GM19455 (cell line): ENCODE measurements at regions not wholly inside any gene's neighbourhood (a gene's known extent, or its start where the extent isn't known, plus 50 kb on each side); places are given as distances from the start of the nearest gene placed in this dataset.
"Not testable (repeated sequence)": the region's sequence is repeated elsewhere in the genome, so short reads cannot be mapped to it uniquely, and the experiment has no call there.

Experiments
- ATAC-seq: cut with Tn5 transposase; IDR thresholded peaks from one replicate; pipeline ENCODE4 v1.9.1; 2021; ENCODE audit not compliant: unreplicated experiment

DNA sequence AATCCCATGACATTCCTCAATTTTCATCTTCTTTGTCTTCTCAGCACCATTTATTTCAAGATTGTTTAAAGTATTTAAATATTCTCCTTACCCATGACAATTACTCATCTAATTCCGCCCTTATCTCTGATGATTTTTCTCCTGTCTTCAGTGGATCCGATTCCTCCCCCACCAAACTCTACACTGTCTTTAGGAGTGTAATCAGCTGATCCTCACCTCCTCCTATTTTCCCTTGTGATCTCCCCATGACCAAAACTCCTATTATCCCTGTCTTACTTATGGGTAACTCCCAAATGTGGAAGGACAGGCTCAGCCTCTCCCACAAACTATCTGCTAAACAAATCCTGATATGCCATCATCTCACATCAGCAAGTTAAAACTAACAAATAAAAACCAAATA lies 335.3 kb upstream of the RUNX1 start:
- ATAC-seq, result no peak

- no peak for ATAC-seq
Measured at GRCh38 chr21:35382696-35383095, 333.6 kb upstream of the RUNX1 start.

- ATAC-seq, result no peak
Measured at GRCh38 chr21:35381743-35382310, 332.7 kb upstream of the RUNX1 start.

DNA sequence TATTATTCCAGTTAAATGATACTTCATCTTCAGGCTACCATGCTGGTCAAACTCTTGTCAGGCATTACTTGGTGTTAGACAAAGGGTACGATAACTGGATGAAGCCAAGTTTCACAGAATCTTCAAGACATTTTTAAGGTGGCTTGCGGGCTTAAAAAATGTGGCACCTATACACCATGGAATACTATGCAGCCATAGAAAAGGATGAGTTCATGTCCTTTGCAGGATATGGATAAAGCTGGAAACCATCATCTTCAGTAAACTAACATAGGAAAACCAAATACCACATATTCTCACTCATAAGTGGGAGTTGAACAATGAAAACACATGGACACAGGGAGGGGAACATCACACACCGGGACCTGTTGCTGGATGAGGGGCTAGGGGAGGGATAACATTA lies 331.2 kb upstream of the RUNX1 start:
- not testable (repeated sequence) for ATAC-seq

- no peak for ATAC-seq
Measured at GRCh38 chr21:35378881-35379280, 329.8 kb upstream of the RUNX1 start.

- ATAC-seq, result no peak
Measured at GRCh38 chr21:35377505-35378090, 328.5 kb upstream of the RUNX1 start.

GRCh38 chr21:35376406-35377135 lies 327.5 kb upstream of the RUNX1 start:
- no peak for ATAC-seq

DNA sequence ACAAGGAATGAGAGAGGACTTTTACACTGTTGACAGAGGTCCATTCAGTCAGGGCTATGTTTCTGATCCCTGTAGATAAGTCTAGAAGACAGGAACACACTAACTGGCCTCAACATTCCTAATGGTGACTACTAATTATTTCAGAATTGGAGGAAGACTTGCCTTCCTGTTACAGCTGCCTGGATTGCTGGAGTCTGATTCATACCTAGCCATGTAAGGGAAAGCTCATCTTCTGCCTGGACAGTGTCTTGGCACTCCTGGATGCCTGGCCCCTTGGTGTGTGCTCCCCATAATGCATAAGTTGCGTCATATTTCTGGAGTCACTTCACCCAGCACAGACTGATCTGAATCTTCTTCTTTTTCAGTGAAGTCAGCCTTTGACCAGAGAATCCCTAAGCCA lies 326.0 kb upstream of the RUNX1 start:
- ATAC-seq, result no peak

- ATAC-seq, result no peak
Measured at GRCh38 chr21:35373998-35374397, 324.9 kb upstream of the RUNX1 start.

GRCh38 chr21:35372201-35372600 lies 323.1 kb upstream of the RUNX1 start:
- no peak for ATAC-seq

- ATAC-seq, result no peak
Measured at GRCh38 chr21:35370671-35371070, 321.6 kb upstream of the RUNX1 start.

DNA sequence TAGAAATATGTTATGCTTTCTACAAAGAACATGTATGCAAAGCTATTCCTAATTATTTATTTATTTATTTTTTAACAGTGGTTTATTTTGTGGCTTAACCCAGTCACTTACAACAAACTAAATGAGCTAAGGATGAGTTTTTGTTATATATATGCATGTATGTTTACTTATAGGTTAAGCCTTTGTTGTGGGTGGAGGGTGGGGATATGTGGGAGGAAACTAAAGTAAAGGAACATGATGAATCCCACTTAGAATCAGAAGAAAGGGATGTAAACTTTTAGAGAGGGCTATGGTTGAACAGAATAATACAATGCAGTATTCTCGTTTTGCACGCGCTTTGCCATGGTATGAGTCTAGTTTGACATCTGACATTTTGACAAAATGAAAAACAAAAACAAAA lies 321.0 kb upstream of the RUNX1 start:
- ATAC-seq, result no peak

GRCh38 chr21:35368326-35368725 lies 319.2 kb upstream of the RUNX1 start:
- no peak for ATAC-seq

GRCh38 chr21:35367553-35367952 lies 318.5 kb upstream of the RUNX1 start:
- no peak for ATAC-seq

DNA sequence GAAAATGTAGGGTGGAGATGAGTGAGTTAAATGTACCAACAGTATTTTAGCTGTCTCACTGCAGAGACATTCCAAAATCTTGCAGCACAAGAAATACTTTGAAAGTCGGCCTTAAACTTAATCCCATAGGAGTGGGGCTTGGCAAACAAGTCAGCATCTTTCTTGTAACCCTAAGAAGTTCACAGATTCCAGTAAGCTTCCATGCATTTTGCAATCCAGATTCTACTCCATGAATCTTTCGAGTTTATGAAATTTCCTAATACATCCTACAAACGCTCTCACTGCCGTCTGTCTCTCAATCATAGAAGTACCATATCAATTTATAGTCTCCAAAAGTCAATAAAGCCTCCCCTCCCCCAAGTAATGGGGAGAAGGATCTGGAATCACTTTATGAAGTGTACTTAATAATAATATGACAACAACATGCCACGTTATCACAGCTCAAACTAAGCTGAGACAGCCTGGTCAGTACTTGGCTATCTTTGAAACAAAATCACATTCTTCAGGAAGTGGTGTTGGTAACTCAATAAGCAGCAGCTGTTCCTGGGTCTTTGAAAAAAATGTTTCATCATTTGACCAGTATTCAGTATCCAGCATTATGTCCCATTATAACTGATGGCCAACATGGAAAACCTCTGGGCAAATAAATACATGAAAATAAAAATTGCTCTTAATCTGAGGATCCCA lies 317.4 kb upstream of the RUNX1 start:
- no peak for ATAC-seq

- no peak for ATAC-seq
Measured at GRCh38 chr21:35363458-35363857, 314.4 kb upstream of the RUNX1 start.

GRCh38 chr21:35361988-35362387 lies 312.9 kb upstream of the RUNX1 start:
- ATAC-seq, result no peak

GRCh38 chr21:35360870-35361570 lies 311.9 kb upstream of the RUNX1 start:
- no peak for ATAC-seq

DNA sequence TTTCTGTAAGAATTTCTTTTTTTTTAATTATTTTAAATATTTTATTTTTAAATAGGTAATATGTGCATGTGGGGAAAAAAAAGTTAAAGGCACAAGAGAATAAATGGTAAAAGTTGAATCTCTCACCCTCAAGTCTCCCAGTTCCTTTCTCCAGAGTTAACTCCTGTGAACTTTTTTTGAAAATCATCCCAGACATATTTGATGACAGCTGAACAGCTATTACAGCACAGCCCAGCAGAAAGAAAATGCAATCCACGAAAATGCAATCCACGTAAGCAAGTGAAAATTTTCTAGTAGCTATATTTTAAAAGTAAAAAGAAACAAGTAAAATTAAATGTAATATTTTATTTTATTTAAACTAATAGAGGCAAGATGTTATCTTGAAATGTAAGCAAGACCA lies 310.0 kb upstream of the RUNX1 start:
- no peak for ATAC-seq

- ATAC-seq, result no peak
Measured at GRCh38 chr21:35358008-35358407, 308.9 kb upstream of the RUNX1 start.

- no peak for ATAC-seq
Measured at GRCh38 chr21:35357041-35357780, 308.1 kb upstream of the RUNX1 start.
